Neural progenitor cell (in vitro differentiated cells): ENCODE measurements at regions not wholly inside any gene's neighbourhood (a gene's known extent, or its start where the extent isn't known, plus 50 kb on each side); places are given as distances from the start of the nearest gene placed in this dataset.

ENCODE experiments used
- DNase-seq: peaks from one replicate; pipeline ENCODE4 v3.0.0-alpha.2; 2016; ENCODE audit warnings: low spot score
- H2AFZ ChIP-seq: fragments of 200-600 bp; sonication (generic); replicated peaks from 2 replicates; pipeline ENCODE4 v1.6.1; 2016; ENCODE audit warnings: antibody characterized with exemption
- H3F3A ChIP-seq: fragments of 200-600 bp; sonication (generic); 2 replicates; pipeline ENCODE4 v1.6.1; 2016; ENCODE audit warnings: antibody characterized with exemption, low read depth
- H3K27ac ChIP-seq: fragments of 200-600 bp; sonication (generic); 2 replicates; pipeline ENCODE4 v1.5.1; 2016; ENCODE audit warnings: mild to moderate bottlenecking
- H3K27me3 ChIP-seq: fragments of 200-600 bp; sonication (generic); 2 replicates; pipeline ENCODE4 v1.6.1; 2016; ENCODE audit warnings: mild to moderate bottlenecking, moderate library complexity
- H3K36me3 ChIP-seq: fragments of 200-600 bp; sonication (generic); 2 replicates; pipeline ENCODE4 v1.5.1; 2016
- H3K4me1 ChIP-seq: fragments of 200-600 bp; sonication (generic); 2 replicates; pipeline ENCODE4 v1.6.1; 2016; ENCODE audit warnings: mixed run types
- H3K4me2 ChIP-seq: fragments of 200-600 bp; sonication (generic); 2 replicates; pipeline ENCODE4 v1.6.1; 2016
- H3K4me3 ChIP-seq: fragments of 200-600 bp; sonication (generic); 2 replicates; pipeline ENCODE4 v1.5.1; 2016
- H3K79me2 ChIP-seq: fragments of 200-600 bp; sonication (generic); 2 replicates; pipeline ENCODE4 v1.6.1; 2016; ENCODE audit warnings: low read depth
- H3K9ac ChIP-seq: fragments of 200-600 bp; sonication (generic); 2 replicates; pipeline ENCODE4 v1.6.1; 2016
- H3K9me3 ChIP-seq: fragments of 200-600 bp; sonication (generic); 2 replicates; pipeline ENCODE4 v1.5.1; 2016; ENCODE audit warnings: low read depth
- H4K20me1 ChIP-seq: fragments of 200-600 bp; sonication (generic); 2 replicates; pipeline ENCODE4 v1.6.1; 2016; ENCODE audit warnings: low read depth
- H3K27ac Mint-ChIP-seq: 3 replicates; pipeline ENCODE4 v1.8.0; 2021; ENCODE audit warnings: mixed read lengths
- H3K27me3 Mint-ChIP-seq: 2 replicates; pipeline ENCODE4 v1.8.0; 2022; ENCODE audit warnings: low read depth, mild to moderate bottlenecking, inconsistent platforms, moderate library complexity, mixed read lengths; ENCODE audit not compliant: insufficient read depth
- H3K36me3 Mint-ChIP-seq: 3 replicates; pipeline ENCODE4 v1.8.0; 2021; ENCODE audit warnings: mixed read lengths
- H3K4me1 Mint-ChIP-seq: 3 replicates; pipeline ENCODE4 v1.8.0; 2021; ENCODE audit warnings: mixed read lengths
- H3K4me3 Mint-ChIP-seq: 3 replicates; pipeline ENCODE4 v1.8.0; 2021; ENCODE audit warnings: mild to moderate bottlenecking, moderate library complexity, mixed read lengths
- H3K9me3 Mint-ChIP-seq: 3 replicates; pipeline ENCODE4 v1.8.0; 2020; ENCODE audit warnings: mixed read lengths
- CTCF ChIP-seq: fragments of 200-600 bp; sonication (generic); IDR thresholded peaks from 2 replicates; pipeline ENCODE4 v1.5.1; 2017; ENCODE audit warnings: antibody characterized with exemption, mild to moderate bottlenecking
- EZH2 ChIP-seq: fragments of 200-600 bp; sonication (generic); IDR thresholded peaks from 2 replicates; pipeline ENCODE4 v1.6.1; 2017; ENCODE audit warnings: antibody characterized with exemption, mild to moderate bottlenecking, moderate library complexity
- EZH2phosphoT487 ChIP-seq: fragments of 200-600 bp; sonication (generic); IDR thresholded peaks from 2 replicates; pipeline ENCODE4 v1.6.1; 2017; ENCODE audit warnings: antibody characterized with exemption

GRCh38 chr13:106961216-106961615 lies 393.3 kb upstream of the ARGLU1 start:
- peak overlapping the region; percentile 54 for H2AFZ ChIP-seq
- no peaks in the 10 kb centered on the region for H4K20me1 ChIP-seq
- H3K4me3 ChIP-seq: no peak overlapping the region
- no peaks in the 10 kb centered on the region for H3K9me3 ChIP-seq
- Mint-ChIP-seq H3K27ac (no peak overlapping the region), H3K4me3 (no peak overlapping the region), H3K4me1 (peaks cover 3% of the 10 kb centered on the region), H3K27me3 (no peaks in the 10 kb centered on the region), H3K36me3 (no peaks in the 10 kb centered on the region), H3K9me3 (no peaks in the 10 kb centered on the region)
- H3K27ac ChIP-seq: no peak overlapping the region
- no peaks in the 10 kb centered on the region for H3K27me3 ChIP-seq
- no peaks in the 10 kb centered on the region for H3K79me2 ChIP-seq
- no peak for DNase-seq
- no peaks in the 10 kb centered on the region for H3K36me3 ChIP-seq
- H3K4me1 ChIP-seq: peaks cover 5% of the 10 kb centered on the region
- no peak overlapping the region for H3K9ac ChIP-seq
- no peaks in the 10 kb centered on the region for H3F3A ChIP-seq
- no peak overlapping the region for H3K4me2 ChIP-seq
- TF ChIP-seq CTCF (no peak), EZH2phosphoT487 (no peak)

GRCh38 chr13:106958621-106959048 lies 390.7 kb upstream of the ARGLU1 start:
- Histone ChIP-seq H3K4me1 (peaks cover 5% of the 10 kb centered on the region), H3K4me3 (no peak overlapping the region), H3K9ac (no peak overlapping the region), H2AFZ (no peak overlapping the region), H3F3A (no peaks in the 10 kb centered on the region), H3K9me3 (peaks cover 6% of the 10 kb centered on the region), H3K27me3 (no peaks in the 10 kb centered on the region), H3K27ac (no peak overlapping the region), H3K4me2 (no peak overlapping the region), H4K20me1 (no peaks in the 10 kb centered on the region), H3K79me2 (no peaks in the 10 kb centered on the region), H3K36me3 (no peaks in the 10 kb centered on the region)
- Mint-ChIP-seq H3K27me3 (no peaks in the 10 kb centered on the region), H3K27ac (no peak overlapping the region), H3K9me3 (peaks cover 5% of the 10 kb centered on the region), H3K4me3 (no peak overlapping the region), H3K36me3 (no peaks in the 10 kb centered on the region), H3K4me1 (peaks cover 3% of the 10 kb centered on the region)
- TF ChIP-seq EZH2phosphoT487 (no peak), CTCF (no peak), EZH2 (no peak)
- DNase-seq: no peak

- H3K79me2 ChIP-seq: no peaks in the 10 kb centered on the region
- no peak overlapping the region for H2AFZ ChIP-seq
- H3K4me3 Mint-ChIP-seq: no peak overlapping the region
- no peak overlapping the region for H3K9ac ChIP-seq
- H3K9me3 ChIP-seq: no peaks in the 10 kb centered on the region
- no peak overlapping the region for H3K4me3 ChIP-seq
- TF ChIP-seq CTCF: no peak
- no peak for TF ChIP-seq EZH2phosphoT487
- no peak for TF ChIP-seq EZH2
- no peaks in the 10 kb centered on the region for H3K36me3 ChIP-seq
- H3K4me1 Mint-ChIP-seq: peaks cover 5% of the 10 kb centered on the region
- no peaks in the 10 kb centered on the region for H3K9me3 Mint-ChIP-seq
- H3K27ac ChIP-seq: no peak overlapping the region
- H3K4me1 ChIP-seq: no peaks in the 10 kb centered on the region
- no peaks in the 10 kb centered on the region for H3K36me3 Mint-ChIP-seq
- H3K4me2 ChIP-seq: no peak overlapping the region
- no peak overlapping the region for H3K27ac Mint-ChIP-seq
- no peaks in the 10 kb centered on the region for H3K27me3 Mint-ChIP-seq
- H4K20me1 ChIP-seq: no peaks in the 10 kb centered on the region
- H3K27me3 ChIP-seq: no peaks in the 10 kb centered on the region
- no peaks in the 10 kb centered on the region for H3F3A ChIP-seq
- no peak for DNase-seq
Observed at GRCh38 chr13:106942563-106942962, 374.6 kb upstream of the ARGLU1 start.

GRCh38 chr13:106941779-106942178 lies 373.8 kb upstream of the ARGLU1 start:
- H3K79me2 ChIP-seq: no peaks in the 10 kb centered on the region
- TF ChIP-seq EZH2 (no peak), CTCF (no peak), EZH2phosphoT487 (no peak)
- DNase-seq: no peak
- H3K27me3 ChIP-seq: no peaks in the 10 kb centered on the region
- Mint-ChIP-seq H3K27ac (no peak overlapping the region), H3K4me3 (no peak overlapping the region), H3K36me3 (no peaks in the 10 kb centered on the region), H3K4me1 (no peaks in the 10 kb centered on the region), H3K9me3 (no peaks in the 10 kb centered on the region), H3K27me3 (no peaks in the 10 kb centered on the region)
- no peak overlapping the region for H3K9ac ChIP-seq
- H3K9me3 ChIP-seq: no peaks in the 10 kb centered on the region
- no peak overlapping the region for H2AFZ ChIP-seq
- no peak overlapping the region for H3K27ac ChIP-seq
- H4K20me1 ChIP-seq: no peaks in the 10 kb centered on the region
- H3K36me3 ChIP-seq: no peaks in the 10 kb centered on the region
- H3F3A ChIP-seq: no peaks in the 10 kb centered on the region
- H3K4me3 ChIP-seq: no peak overlapping the region
- H3K4me2 ChIP-seq: no peak overlapping the region
- no peaks in the 10 kb centered on the region for H3K4me1 ChIP-seq
